ENCODE measurements at regions not wholly inside any gene's neighbourhood (a gene's known extent, or its start where the extent isn't known, plus 50 kb on each side); places are given as distances from the start of the nearest gene placed in this dataset.

- no peak for DNase-seq (ENCODE audit: low read depth)
Measured at GRCh38 chr19:31946491-31946890, 398.9 kb upstream of the ZNF507 start.

- no peak for DNase-seq (ENCODE audit: low read depth)
Measured at GRCh38 chr19:31947436-31948115, 397.8 kb upstream of the ZNF507 start.

DNA sequence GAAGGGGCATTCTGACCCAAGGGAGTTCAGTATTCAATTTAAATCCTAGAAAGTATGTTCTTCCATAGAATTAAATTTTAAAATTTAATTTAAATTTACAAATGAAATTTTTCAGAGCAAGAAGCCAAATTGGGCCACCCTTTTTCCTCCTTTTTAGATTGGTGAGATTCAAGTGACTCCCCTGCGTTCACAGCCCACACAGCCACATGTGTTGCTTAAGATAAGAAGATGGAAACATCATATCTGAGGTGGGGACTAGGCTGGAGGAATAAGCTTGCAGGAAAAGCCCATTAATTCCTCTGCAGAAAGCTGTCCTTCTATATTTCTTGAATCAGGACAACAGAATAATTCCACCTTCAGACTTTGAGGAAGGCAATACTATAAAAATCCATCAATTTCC lies 392.7 kb upstream of the ZNF507 start:
- DNase-seq (ENCODE audit: low read depth) = no peak

GRCh38 chr19:31955061-31955460 lies 390.3 kb upstream of the ZNF507 start:
- no peak for DNase-seq (ENCODE audit: low read depth)

GRCh38 chr19:31955884-31956283 lies 389.5 kb upstream of the ZNF507 start:
- DNase-seq (ENCODE audit: low read depth) = no peak

DNA sequence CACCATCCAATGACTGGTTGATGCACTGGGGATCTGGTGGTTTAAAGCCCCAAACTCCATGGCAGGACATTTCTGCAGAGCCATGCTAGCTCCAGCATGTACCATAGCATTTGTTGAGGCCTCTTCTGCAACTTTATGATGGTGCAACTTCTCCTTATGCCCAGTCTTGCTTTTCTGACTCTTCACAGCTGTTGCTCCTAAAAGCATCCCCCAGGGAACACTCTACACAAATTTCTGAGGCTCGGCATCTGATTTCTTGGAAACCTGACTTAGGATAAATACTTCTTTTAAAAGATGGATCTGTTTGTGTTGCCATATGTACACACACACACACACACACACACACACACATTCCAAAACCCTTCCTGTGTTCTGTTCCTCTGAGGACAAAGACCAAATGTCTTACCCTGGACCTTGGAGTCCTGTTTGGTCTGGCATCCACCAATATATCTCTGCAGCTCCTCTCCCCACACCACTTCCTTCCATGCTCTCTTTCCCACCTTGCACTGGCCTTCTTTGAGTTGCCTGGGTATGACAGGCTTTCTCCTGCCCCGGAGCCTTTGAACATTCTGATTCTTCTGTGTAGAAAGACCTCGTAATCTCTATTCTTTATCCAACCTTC lies 388.5 kb upstream of the ZNF507 start:
- no peak for DNase-seq (ENCODE audit: low read depth)

- DNase-seq (ENCODE audit: low read depth) = no peak
Measured at GRCh38 chr19:31957711-31958110, 387.7 kb upstream of the ZNF507 start.

DNA sequence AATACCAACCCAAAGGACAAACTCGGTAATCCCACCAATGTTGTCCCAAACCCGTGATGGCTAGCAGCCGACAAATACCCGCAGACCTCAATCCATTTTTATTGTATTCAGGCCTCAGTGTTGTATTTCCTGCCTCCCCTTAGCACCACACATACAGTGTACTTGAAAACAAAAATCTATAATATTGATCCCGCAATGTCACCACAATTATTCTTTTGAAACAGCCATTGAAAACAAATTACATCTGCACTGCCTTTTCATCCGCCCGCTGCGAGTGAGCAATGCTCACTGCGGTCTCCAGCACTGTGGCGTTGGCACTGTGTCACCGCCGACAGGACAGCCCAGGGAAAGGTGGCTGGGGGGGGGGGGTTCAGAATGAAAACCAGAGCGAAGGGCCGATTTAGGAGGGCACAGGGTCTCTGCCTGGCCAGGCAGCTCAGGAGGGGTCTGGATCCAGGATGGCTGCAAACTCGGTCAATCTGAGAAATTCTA lies 385.8 kb upstream of the ZNF507 start:
- DNase-seq (ENCODE audit: low read depth) = no peak

DNA sequence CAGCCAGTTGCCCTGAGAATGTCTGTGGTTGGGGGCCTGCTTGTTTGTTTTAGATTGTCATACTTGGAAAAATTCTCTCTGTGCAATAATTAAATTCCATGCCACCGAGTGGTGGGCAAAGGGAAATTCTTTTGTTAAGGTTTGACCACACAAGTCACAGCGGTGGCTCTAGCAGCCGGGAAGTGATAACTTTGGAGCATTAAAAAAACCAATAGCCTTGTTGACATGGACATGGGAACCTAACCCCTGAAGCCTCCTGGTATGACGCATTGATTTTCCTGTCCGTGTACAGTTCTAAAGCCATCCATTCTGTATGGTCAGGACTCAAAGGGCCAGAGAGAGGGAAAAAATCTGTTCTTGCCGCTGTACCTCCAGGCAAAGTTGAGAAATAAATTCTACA lies 384.9 kb upstream of the ZNF507 start:
- DNase-seq (ENCODE audit: low read depth) = no peak

DNA sequence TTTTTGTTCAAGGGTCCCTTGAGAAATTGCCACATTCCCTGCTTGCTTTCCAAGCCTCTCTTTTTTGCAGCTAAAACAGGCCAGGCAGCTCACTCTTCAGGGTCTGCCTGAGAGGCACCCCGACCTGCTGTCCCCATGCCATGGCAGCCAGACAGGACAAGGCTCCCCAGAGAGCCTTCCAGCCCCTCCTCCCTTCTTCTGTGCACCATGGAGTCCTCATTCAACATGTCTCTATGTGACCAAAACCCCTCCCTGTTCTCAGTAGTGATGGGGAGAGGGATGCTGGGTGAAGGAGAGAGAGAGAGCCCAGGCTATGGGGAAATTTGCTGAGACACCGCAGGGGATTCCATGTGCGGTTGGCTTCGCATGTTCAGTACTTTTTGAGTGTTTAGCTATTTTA lies 384.2 kb upstream of the ZNF507 start:
- no peak for DNase-seq (ENCODE audit: low read depth)

DNA sequence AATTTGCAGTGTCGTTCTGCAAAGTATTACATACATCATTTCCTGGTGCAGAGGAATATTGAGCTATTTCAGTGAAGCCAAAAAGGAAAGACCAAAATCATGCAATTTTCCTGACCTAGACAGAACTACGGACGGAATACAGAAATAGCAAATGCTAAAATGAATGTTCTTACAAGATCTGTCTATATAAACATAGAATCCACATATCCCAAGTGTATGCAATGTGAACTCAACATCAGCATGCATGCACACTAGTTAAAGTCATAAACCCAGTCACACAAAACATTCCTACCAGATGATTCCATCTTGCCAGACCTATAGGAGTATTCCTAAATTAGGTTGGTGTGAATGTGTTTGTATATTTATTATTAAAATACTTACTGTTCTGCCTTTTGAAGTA lies 383.7 kb upstream of the ZNF507 start:
- no peak for DNase-seq (ENCODE audit: low read depth)

- no peak for DNase-seq (ENCODE audit: low read depth)
Measured at GRCh38 chr19:31962561-31962996, 382.8 kb upstream of the ZNF507 start.

DNA sequence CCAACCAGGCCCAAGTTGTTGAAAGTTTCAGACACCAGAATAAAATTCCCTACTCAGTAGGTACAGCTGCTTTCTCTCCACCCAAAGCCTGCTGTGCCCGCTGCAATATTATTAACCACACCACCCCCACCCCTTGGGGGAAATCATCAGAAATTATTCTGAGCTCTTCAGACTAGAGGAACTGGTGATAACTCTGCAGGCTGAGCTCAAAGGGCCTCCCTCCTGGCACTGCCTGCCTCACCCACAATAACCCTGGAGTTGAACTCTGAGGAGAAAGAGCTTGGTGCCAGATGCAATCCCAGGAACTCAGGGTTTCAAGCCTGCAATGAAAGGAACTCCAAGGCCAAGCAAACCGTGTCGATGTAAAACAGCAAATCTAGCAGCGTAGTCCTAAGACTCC lies 381.7 kb upstream of the ZNF507 start:
- no peak for DNase-seq (ENCODE audit: low read depth)

DNA sequence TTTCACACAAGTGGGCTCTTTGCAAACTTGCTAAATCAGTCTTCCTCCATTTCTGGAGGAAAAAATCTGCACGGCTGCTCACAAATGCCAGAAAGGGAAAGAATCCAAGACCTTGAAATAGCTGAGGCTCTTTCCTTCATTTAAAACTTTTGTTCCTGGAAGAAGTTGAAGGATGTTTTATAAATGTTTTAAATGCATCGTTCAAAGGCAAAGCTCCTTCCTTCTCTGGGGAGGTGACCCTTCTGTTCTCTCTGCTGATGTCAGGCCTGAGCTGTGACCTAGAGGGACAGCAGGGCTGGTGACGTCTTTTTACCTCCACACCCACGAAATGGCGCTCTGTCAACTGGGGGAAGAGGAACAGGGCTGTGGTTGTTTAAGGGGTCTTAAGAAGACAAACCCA lies 376.4 kb upstream of the ZNF507 start:
- no peak for DNase-seq (ENCODE audit: low read depth)

- no peak for DNase-seq (ENCODE audit: low read depth)
Measured at GRCh38 chr19:31970027-31970461, 375.4 kb upstream of the ZNF507 start.

DNA sequence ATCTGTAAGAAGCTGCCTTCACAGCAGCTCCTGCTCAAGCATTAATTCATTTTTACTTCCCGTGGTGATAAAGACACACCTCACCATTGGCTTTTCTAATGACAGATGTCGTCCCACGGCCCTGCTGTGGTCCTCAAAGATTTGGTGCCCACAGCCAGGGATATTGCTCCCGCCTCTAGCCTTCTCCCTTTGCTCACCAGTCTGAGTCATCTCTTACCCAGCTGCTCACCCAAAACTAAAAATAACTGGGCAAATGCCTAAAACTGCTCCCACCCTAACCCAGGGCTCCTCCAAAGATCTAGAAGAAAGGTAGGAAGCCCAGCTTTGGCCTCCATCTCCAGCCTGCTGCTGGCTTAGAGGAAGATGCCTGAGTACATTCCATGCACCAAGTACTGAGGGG lies 371.1 kb upstream of the ZNF507 start:
- DNase-seq (ENCODE audit: low read depth) = no peak

GRCh38 chr19:31974941-31975340 lies 370.5 kb upstream of the ZNF507 start:
- no peak for DNase-seq (ENCODE audit: low read depth)

- DNase-seq (ENCODE audit: low read depth) = no peak
Measured at GRCh38 chr19:31975461-31975860, 369.9 kb upstream of the ZNF507 start.

DNA sequence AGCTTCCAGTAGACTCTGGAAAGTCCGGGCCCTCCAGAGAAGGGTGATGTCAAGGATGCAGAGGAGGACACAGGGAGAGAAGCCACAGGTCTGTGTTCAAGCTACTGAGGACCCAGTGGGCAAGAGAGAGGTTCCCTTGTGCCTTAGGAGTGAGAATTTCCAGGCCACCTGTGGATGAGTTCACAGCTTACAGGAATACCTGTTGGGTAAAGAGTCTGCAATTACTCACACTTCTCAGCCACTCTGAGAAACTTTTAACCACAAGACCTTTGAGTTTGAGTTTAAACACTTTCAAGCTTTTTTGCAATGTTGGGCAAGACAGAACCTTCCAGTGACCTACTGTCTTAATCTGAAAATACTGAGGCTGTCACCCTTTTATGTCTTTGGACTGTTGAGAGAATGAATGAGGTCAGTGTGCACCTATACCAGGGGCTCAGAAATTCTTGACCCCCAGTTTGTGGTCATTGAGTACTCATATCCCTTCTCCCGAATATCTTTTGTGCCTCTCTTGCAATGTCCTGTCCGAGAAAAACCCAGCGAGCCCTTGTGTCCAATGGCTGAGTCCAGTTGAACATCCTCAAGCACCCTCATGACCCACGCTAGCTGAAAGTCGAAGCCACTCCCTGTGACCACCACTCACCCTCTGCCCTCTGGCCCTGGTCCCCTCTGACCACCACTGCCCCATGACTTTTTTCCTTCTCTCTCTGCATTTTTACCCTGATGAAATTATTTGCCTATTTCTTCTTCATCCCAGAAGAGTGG lies 368.5 kb upstream of the ZNF507 start:
- no peak for DNase-seq (ENCODE audit: low read depth)

- no peak for DNase-seq (ENCODE audit: low read depth)
Measured at GRCh38 chr19:31979362-31979761, 366.0 kb upstream of the ZNF507 start.

- DNase-seq (ENCODE audit: low read depth) = no peak
Measured at GRCh38 chr19:31979949-31980670, 365.3 kb upstream of the ZNF507 start.

GRCh38 chr19:31980796-31981195 lies 364.6 kb upstream of the ZNF507 start:
- no peak for DNase-seq (ENCODE audit: low read depth)

Measured in activated T-cell treated with anti-CD3 and anti-CD28 coated beads for 24 hours (primary cell).